HL-60 (cell line): ENCODE measurements at regions not wholly inside any gene's neighbourhood (a gene's known extent, or its start where the extent isn't known, plus 50 kb on each side); places are given as distances from the start of the nearest gene placed in this dataset.

Experiments used
- DNase-seq, 2 experiments: peaks; one replicate each; pipeline ENCODE4 v3.0.0-alpha.2; 2010 to 2020; ENCODE audit warnings: low read depth in 1 of 2, low spot score in 1 of 2
- H3K27ac ChIP-seq: fragments of 250-450 bp; sonication (Bioruptor Pico); replicated peaks from 2 replicates; pipeline ENCODE4 v1.5.1; 2020; ENCODE audit warnings: mild to moderate bottlenecking, moderate library complexity
- H3K27me3 ChIP-seq: fragments of 250-450 bp; sonication (Bioruptor Pico); 2 replicates; pipeline ENCODE4 v1.5.1; 2021; ENCODE audit warnings: mild to moderate bottlenecking, moderate library complexity; ENCODE audit not compliant: insufficient read depth, poor library complexity, severe bottlenecking
- H3K4me3 ChIP-seq: replicated peaks from 2 replicates; pipeline ENCODE4 v1.5.1; 2011; ENCODE audit warnings: mild to moderate bottlenecking, control low read depth, low read length; ENCODE audit not compliant: insufficient read depth
- CTCF ChIP-seq: IDR thresholded peaks from one replicate; pipeline ENCODE4 v1.5.1; 2011; ENCODE audit warnings: low read length, control low read depth, inconsistent platforms; ENCODE audit not compliant: insufficient read depth
- GABPA ChIP-seq: IDR thresholded peaks from 2 replicates; pipeline ENCODE4 v1.6.1; 2012; ENCODE audit warnings: low read depth
- POLR2AphosphoS5 ChIP-seq: IDR thresholded peaks from 2 replicates; pipeline ENCODE4 v1.6.1; 2012; ENCODE audit warnings: low read depth
- REST ChIP-seq: IDR thresholded peaks from 2 replicates; pipeline ENCODE4 v1.6.1; 2012; ENCODE audit warnings: low read depth; ENCODE audit not compliant: insufficient replicate concordance
- SPI1 ChIP-seq: IDR thresholded peaks from 2 replicates; pipeline ENCODE4 v1.6.1; 2012; ENCODE audit warnings: low read depth, mild to moderate bottlenecking, borderline replicate concordance

- no peak overlapping the region for H3K4me3 ChIP-seq
- no peak overlapping the region for H3K27ac ChIP-seq
- no peaks in the 10 kb centered on the region for H3K27me3 ChIP-seq
- TF ChIP-seq REST (no peak), SPI1 (no peak), POLR2AphosphoS5 (no peak), CTCF (no peak)
- no peak for DNase-seq
Observed at GRCh38 chr5:9801908-9802307, 171.8 kb upstream of the TAS2R1 start.

- DNase-seq, result no peak
- no peaks in the 10 kb centered on the region for H3K27me3 ChIP-seq
Observed at GRCh38 chr5:9799606-9800005, 169.5 kb upstream of the TAS2R1 start.

GRCh38 chr5:9790276-9790675 is 160.1 kb upstream of the TAS2R1 start:
- H3K27me3 ChIP-seq, result no peaks in the 10 kb centered on the region
- no peak for TF ChIP-seq POLR2AphosphoS5
- no peak for TF ChIP-seq REST
- no peak for TF ChIP-seq GABPA
- no peak for TF ChIP-seq SPI1
- TF ChIP-seq CTCF, result no peak
- DNase-seq, result no peak

More at GRCh38 chr5:9799606-9800005, 169.5 kb upstream of the TAS2R1 start:
- Histone ChIP-seq H3K27ac (no peak overlapping the region), H3K4me3 (no peak overlapping the region)
- TF ChIP-seq GABPA, result no peak
- TF ChIP-seq REST, result no peak
- no peak for TF ChIP-seq CTCF
- TF ChIP-seq SPI1, result no peak
- no peak for TF ChIP-seq POLR2AphosphoS5

More at GRCh38 chr5:9790276-9790675, 160.1 kb upstream of the TAS2R1 start:
- no peak overlapping the region for H3K27ac ChIP-seq
- no peak overlapping the region for H3K4me3 ChIP-seq
